Lung (tissue), 11 donors: ENCODE measurements at regions not wholly inside any gene's neighbourhood (a gene's known extent, or its start where the extent isn't known, plus 50 kb on each side); places are given as distances from the start of the nearest gene placed in this dataset.

Experiments used
- ATAC-seq: fragments of 200-7000 bp; cut with Tn5 transposase; one replicate; pipeline ENCODE4 v1.9.1; 2020; ENCODE audit warnings: moderate number of reproducible peaks; ENCODE audit not compliant: insufficient read depth, low FRiP score
- DNase-seq, 3 donors: peaks; one replicate each; pipeline ENCODE4 v3.0.0-alpha.2; 2013 to 2017
- H3K27ac ChIP-seq, 2 donors: one replicate each; pipeline ENCODE4 v1.5.1; 2013; ENCODE audit warnings: mild to moderate bottlenecking in 2 of 2, moderate library complexity in 2 of 2, control low read depth in 1 of 2, inconsistent platforms in 1 of 2, low read depth in 1 of 2, low read length in 1 of 2
- H3K27me3 ChIP-seq, 3 donors: one replicate each; pipeline ENCODE4 v1.5.1; 2013; ENCODE audit warnings: low read length in 2 of 3; ENCODE audit not compliant: control insufficient read depth in 3 of 3, insufficient read depth in 3 of 3
- H3K36me3 ChIP-seq, 4 donors: one replicate each; pipeline ENCODE4 v1.5.1; 2013; ENCODE audit warnings: low read length in 4 of 4, mild to moderate bottlenecking in 1 of 4, moderate library complexity in 1 of 4; ENCODE audit not compliant: control insufficient read depth in 4 of 4, insufficient read depth in 4 of 4
- H3K4me1 ChIP-seq, 5 donors: one replicate each; pipeline ENCODE4 v1.5.1; 2013; ENCODE audit warnings: low read length in 5 of 5, mild to moderate bottlenecking in 2 of 5, moderate library complexity in 1 of 5; ENCODE audit not compliant: control insufficient read depth in 5 of 5, insufficient read depth in 5 of 5
- H3K4me3 ChIP-seq: one replicate; pipeline ENCODE4 v1.5.1; 2013; ENCODE audit warnings: mild to moderate bottlenecking, control low read depth, moderate library complexity
- H3K9ac ChIP-seq, 2 donors: one replicate each; pipeline ENCODE4 v1.5.1; 2013; ENCODE audit warnings: low read length in 2 of 2, control low read depth in 1 of 2; ENCODE audit not compliant: insufficient read depth in 1 of 2
- H3K9me3 ChIP-seq, 4 donors: one replicate each; pipeline ENCODE4 v1.5.1; 2013; ENCODE audit warnings: low read length in 3 of 4, mild to moderate bottlenecking in 1 of 4, moderate library complexity in 1 of 4; ENCODE audit not compliant: control insufficient read depth in 4 of 4, insufficient read depth in 3 of 4
- WGBS, 2 donors: extraction: QIAGEN DNeasy Blood & Tissue Kit; methylation state at CpG; one replicate each; pipeline ENCODE4 v1.1.7; 2013; 5-methylcytosine and 5-hydroxymethylcytosine counted together
- TF ChIP-seq, protein P1 (sequence below): IDR thresholded peaks from 2 replicates; pipeline ENCODE4 v1.5.1; 2012; ENCODE audit warnings: mild to moderate bottlenecking; ENCODE audit errors: control extremely low read depth, extremely low read depth
- donor health status: control.
- donor health status: control.
- donor health status: Bipolar disorder and iron deficiency.
- donor health status: healthy.
- donor health status: DM: yes; HTN: yes; CAD: no.

- peaks cover 0 to 3% (median 0%) of the 10 kb centered on the region in 3 donors for H3K27me3 ChIP-seq
- H3K9me3 ChIP-seq = peaks cover 0 to 8% (median 0%) of the 10 kb centered on the region in 4 donors
- ATAC-seq (no peak), DNase-seq (no peak)
- H3K9ac ChIP-seq = no peak overlapping the region
- no peaks in the 10 kb centered on the region for H3K4me1 ChIP-seq
- H3K36me3 ChIP-seq = no peaks in the 10 kb centered on the region
- no peak overlapping the region for H3K4me3 ChIP-seq
- TF ChIP-seq, protein P1, sequence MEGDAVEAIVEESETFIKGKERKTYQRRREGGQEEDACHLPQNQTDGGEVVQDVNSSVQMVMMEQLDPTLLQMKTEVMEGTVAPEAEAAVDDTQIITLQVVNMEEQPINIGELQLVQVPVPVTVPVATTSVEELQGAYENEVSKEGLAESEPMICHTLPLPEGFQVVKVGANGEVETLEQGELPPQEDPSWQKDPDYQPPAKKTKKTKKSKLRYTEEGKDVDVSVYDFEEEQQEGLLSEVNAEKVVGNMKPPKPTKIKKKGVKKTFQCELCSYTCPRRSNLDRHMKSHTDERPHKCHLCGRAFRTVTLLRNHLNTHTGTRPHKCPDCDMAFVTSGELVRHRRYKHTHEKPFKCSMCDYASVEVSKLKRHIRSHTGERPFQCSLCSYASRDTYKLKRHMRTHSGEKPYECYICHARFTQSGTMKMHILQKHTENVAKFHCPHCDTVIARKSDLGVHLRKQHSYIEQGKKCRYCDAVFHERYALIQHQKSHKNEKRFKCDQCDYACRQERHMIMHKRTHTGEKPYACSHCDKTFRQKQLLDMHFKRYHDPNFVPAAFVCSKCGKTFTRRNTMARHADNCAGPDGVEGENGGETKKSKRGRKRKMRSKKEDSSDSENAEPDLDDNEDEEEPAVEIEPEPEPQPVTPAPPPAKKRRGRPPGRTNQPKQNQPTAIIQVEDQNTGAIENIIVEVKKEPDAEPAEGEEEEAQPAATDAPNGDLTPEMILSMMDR = no peak
- WGBS, 2 donors = 82 to 85% methylated on average over 6 of the region's 6 CpGs
- no peak overlapping the region for H3K27ac ChIP-seq
Measured at GRCh38 chr21:33168886-33169285, 60.9 kb upstream of the IFNAR2 start.

GRCh38 chr21:33169359-33169758 is 60.4 kb upstream of the IFNAR2 start:
- DNase-seq = no peak
- H3K4me1 ChIP-seq = no peaks in the 10 kb centered on the region
- H3K27me3 ChIP-seq = peaks cover 0 to 3% (median 0%) of the 10 kb centered on the region in 3 donors
- H3K9me3 ChIP-seq = peaks cover 0 to 7% (median 0%) of the 10 kb centered on the region in 4 donors
- H3K36me3 ChIP-seq = no peaks in the 10 kb centered on the region
- ATAC-seq = no peak
- no peak overlapping the region for H3K4me3 ChIP-seq
- no peak overlapping the region for H3K9ac ChIP-seq
- 83 to 84% methylated on average over 14 of the region's 14 CpGs for WGBS, 2 donors
- TF ChIP-seq, protein P1 = no peak
- no peak overlapping the region for H3K27ac ChIP-seq

GRCh38 chr21:33171616-33172169 is 58.0 kb upstream of the IFNAR2 start:
- no peak for DNase-seq

More at GRCh38 chr21:33171616-33172169, 58.0 kb upstream of the IFNAR2 start:
- WGBS, 2 donors = 65 to 80% methylated on average over 8 of the region's 8 CpGs
- Histone ChIP-seq H3K4me3 (no peak overlapping the region), H3K27ac (no peak overlapping the region), H3K27me3 (peaks cover 0 to 3% (median 0%) of the 10 kb centered on the region in 3 donors), H3K36me3 (no peaks in the 10 kb centered on the region), H3K9ac (no peak overlapping the region), H3K4me1 (no peaks in the 10 kb centered on the region), H3K9me3 (peaks cover 0 to 5% (median 0%) of the 10 kb centered on the region in 4 donors)
- TF ChIP-seq, protein P1 = no peak
- ATAC-seq = no peak
